K562 (cell line): ENCODE measurements at regions not wholly inside any gene's neighbourhood (a gene's known extent, or its start where the extent isn't known, plus 50 kb on each side); places are given as distances from the start of the nearest gene placed in this dataset.

Experiments used
- ATAC-seq: fragments of 200-7000 bp; cut with Tn5 transposase; 3 replicates; pipeline ENCODE4 v1.9.1; 2020; ENCODE audit warnings: moderate library complexity
- BruUV-seq: library from RNA; stranded (reverse); fragments of 400-500 nt; replicated peaks from 2 replicates; lab custom pipeline; 2021; lab: Mats Ljungman, UMichigan
- CTCF ChIA-PET: fragments of 300-600 bp; formaldehyde crosslinking; extraction: SDS; loops from one replicate; lab custom pipeline; 2021; ENCODE audit warnings: low intra/inter-chr PET ratio; lab: Yijun Ruan, JAX
- POLR2A ChIA-PET: fragments of 300-600, 350-650 bp; sonication (Branson Sonifier 250); formaldehyde crosslinking; extraction: SDS; loops from one replicate; lab custom pipeline; 2021; ENCODE audit warnings: antibody characterized with exemption, inconsistent platforms; lab: Yijun Ruan, JAX
- DNase-seq, 4 experiments: peaks; one replicate each; pipeline versions ENCODE4 v3.0.0 to v3.0.0-alpha.2; 2011 to 2018; ENCODE audit warnings: low spot score in 3 of 4, mixed read lengths in 3 of 4; ENCODE audit errors: extremely low read depth in 1 of 4
- FAIRE-seq: peaks from 2 replicates; lab custom pipeline; 2011; peaks lifted over from hg19 to GRCh38; lab: Jason Lieb, UNC
- H2AFZ ChIP-seq: 2 replicates; pipeline ENCODE4 v1.6.0; 2011; ENCODE audit warnings: low read depth, low read length, control low read depth, inconsistent platforms
- H3K27ac ChIP-seq: fragments of 200-600 bp; 3 replicates; pipeline ENCODE4 v1.8.0; 2011; ENCODE audit warnings: low read depth, mild to moderate bottlenecking, control low read depth, inconsistent platforms, low read length, moderate library complexity, mixed read lengths; ENCODE audit errors: extremely low read depth
- H3K27me3 ChIP-seq, 2 experiments: fragments of 300-600 bp in 1 of 2; 2 replicates in 1 of 2; 3 replicates in 1 of 2; pipeline versions ENCODE4 v1.6.0 to v1.8.0; 2011; ENCODE audit warnings: inconsistent platforms in 2 of 2, low read length in 2 of 2, mild to moderate bottlenecking in 1 of 2, mixed read lengths in 1 of 2, moderate library complexity in 1 of 2; ENCODE audit not compliant: control insufficient read depth in 2 of 2, insufficient read depth in 2 of 2
- H3K36me3 ChIP-seq: fragments of 300-600 bp; 3 replicates; pipeline ENCODE4 v1.8.0; 2011; ENCODE audit warnings: mild to moderate bottlenecking, low read length, inconsistent platforms; ENCODE audit not compliant: control insufficient read depth, insufficient read depth
- H3K4me1 ChIP-seq, 2 experiments: fragments of 200-600 bp in 1 of 2; replicated peaks in 1 of 2; 2 replicates in 1 of 2; 3 replicates in 1 of 2; pipeline versions ENCODE4 v1.5.1 to v1.8.0; 2011; ENCODE audit warnings: inconsistent platforms in 2 of 2, low read length in 2 of 2, mild to moderate bottlenecking in 1 of 2, mixed read lengths in 1 of 2, moderate library complexity in 1 of 2; ENCODE audit not compliant: control insufficient read depth in 2 of 2, insufficient read depth in 2 of 2
- H3K4me2 ChIP-seq: 2 replicates; pipeline ENCODE4 v1.6.1; 2011; ENCODE audit warnings: low read length, control low read depth, inconsistent platforms, mixed read lengths; ENCODE audit not compliant: insufficient read depth
- H3K4me3 ChIP-seq: fragments of 200-600 bp; sonication (generic), shearing (Covaris generic); 2 replicates; pipeline ENCODE4 v1.5.1; 2016; ENCODE audit warnings: control low read depth, inconsistent platforms
- H3K79me2 ChIP-seq: fragments of 200-600 bp; 3 replicates; pipeline ENCODE4 v1.8.0; 2011; ENCODE audit warnings: low read length, inconsistent platforms; ENCODE audit not compliant: control insufficient read depth, insufficient read depth
- H3K9ac ChIP-seq, 2 experiments: 2 replicates each; pipeline versions ENCODE4 v1.6.0 to v1.6.1; 2011; ENCODE audit warnings: low read depth in 2 of 2, low read length in 2 of 2, control low read depth in 1 of 2, inconsistent platforms in 1 of 2, mild to moderate bottlenecking in 1 of 2, mixed read lengths in 1 of 2; ENCODE audit not compliant: insufficient read depth in 1 of 2
- H3K9me1 ChIP-seq: one replicate; pipeline ENCODE4 v1.6.0; 2011; ENCODE audit warnings: inconsistent platforms, mild to moderate bottlenecking, low read length, moderate library complexity; ENCODE audit not compliant: control insufficient read depth, insufficient read depth
- H3K9me3 ChIP-seq: replicated peaks from 2 replicates; pipeline ENCODE4 v1.5.1; 2011; ENCODE audit warnings: low read depth, low read length, inconsistent platforms; ENCODE audit not compliant: control insufficient read depth, insufficient read depth
- H4K20me1 ChIP-seq: replicated peaks from 2 replicates; pipeline ENCODE4 v1.6.1; 2011; ENCODE audit warnings: low read length, inconsistent platforms, mixed read lengths; ENCODE audit not compliant: control insufficient read depth, insufficient read depth
- CXXC5 ChIP-seq: fragments of 250-450 bp; sonication (Bioruptor Pico); IDR thresholded peaks from 2 replicates; pipeline ENCODE4 v1.8.0; 2022; ENCODE audit warnings: inconsistent platforms, mild to moderate bottlenecking, moderate library complexity
- ELF2 ChIP-seq: fragments of 250-450 bp; sonication (Bioruptor Pico); IDR thresholded peaks from 2 replicates; pipeline ENCODE4 v1.5.0; 2021; ENCODE audit warnings: mild to moderate bottlenecking
- GTF2E2 ChIP-seq: fragments of 200-800 bp; sonication (Bioruptor generic); IDR thresholded peaks from 2 replicates; pipeline ENCODE4 v1.6.1; 2016; ENCODE audit warnings: missing genetic modification characterization, missing compliant biosample characterization
- KDM5B ChIP-seq: fragments of 200-600 bp; sonication (generic); IDR thresholded peaks from 2 replicates; pipeline ENCODE4 v1.6.1; 2012; ENCODE audit warnings: low read depth, mild to moderate bottlenecking, moderate library complexity, low read length, control low read depth, inconsistent platforms; ENCODE audit not compliant: insufficient replicate concordance
- MAZ ChIP-seq, 2 experiments: fragments of 450-650 bp in 1 of 2; sonication (generic) in 1 of 2; formaldehyde crosslinking; IDR thresholded peaks in 1 of 2; conservative IDR thresholded peaks in 1 of 2; 2 replicates each; pipeline versions ENCODE4 v1.4.0 to v1.5.0; 2020; ENCODE audit warnings: mild to moderate bottlenecking in 1 of 2, missing genetic modification reagents in 1 of 2
- MEF2A ChIP-seq: IDR thresholded peaks from 2 replicates; pipeline ENCODE4 v1.6.1; 2011; ENCODE audit warnings: low read depth, mild to moderate bottlenecking, low read length, moderate library complexity; ENCODE audit not compliant: control insufficient read depth
- ZNF134 ChIP-seq: fragments of 250-450 bp; sonication (Bioruptor Pico); conservative IDR thresholded peaks from 2 replicates; pipeline ENCODE4 v1.4.0; 2020
- ZNF24 ChIP-seq: fragments of 450-650 bp; IDR thresholded peaks from 2 replicates; pipeline ENCODE4 v1.6.1; 2016
- WGBS: fragments of 100-300 bp; shearing (Covaris generic); methylation state at CpG from one replicate; pipeline ENCODE4 v1.1.6; 2016; ENCODE audit warnings: low coverage, mixed read lengths; ENCODE audit not compliant: insufficient coverage; ENCODE audit errors: missing lambda C conversion rate; 5-methylcytosine and 5-hydroxymethylcytosine counted together
- in situ Hi-C: fragments of 300-500 bp; cut with MboI; formaldehyde crosslinking; loops from 4 replicates; pipeline ENCODE4 v1.15.0; 2018; ENCODE audit warnings: inconsistent platforms, mixed read lengths
- intact Hi-C: fragments of 100-400 bp; cut with micrococcal nuclease; formaldehyde crosslinking; loops from 2 replicates; pipeline ENCODE4 v1.14.2; 2022
- TF ChIP-seq, protein P1 (sequence below): fragments of 250-450 bp; sonication (Bioruptor Pico); IDR thresholded peaks from 2 replicates; pipeline ENCODE4 v1.9.0; 2021; ENCODE audit warnings: mild to moderate bottlenecking
- TF ChIP-seq, protein P2 (sequence below): fragments of 250-450 bp; sonication (Bioruptor Pico); IDR thresholded peaks from 2 replicates; pipeline ENCODE4 v1.8.0; 2021; ENCODE audit warnings: borderline replicate concordance, mild to moderate bottlenecking, moderate library complexity; ENCODE audit not compliant: poor library complexity, severe bottlenecking
- TF ChIP-seq, protein P3 (sequence below): fragments of 200-600 bp; sonication (generic); IDR thresholded peaks from one replicate; pipeline ENCODE4 v1.6.1; 2012; ENCODE audit warnings: mild to moderate bottlenecking, low read depth, low read length, inconsistent platforms

GRCh38 chr3:177452831-177453450 is 255.7 kb upstream of the TBL1XR1 start:
- in situ Hi-C loops (no loop called here), intact Hi-C loops (no loop called here)
- Histone ChIP-seq H3K27ac (no peak overlapping the region), H2AFZ (no peak overlapping the region), H3K27me3 (no peaks in the 10 kb centered on the region), H3K9me3 (no peaks in the 10 kb centered on the region; the same call in 1 of the 2 replicates), H3K4me3 (no peak overlapping the region), H3K4me1 (no peaks in the 10 kb centered on the region), H4K20me1 (no peaks in the 10 kb centered on the region), H3K4me2 (no peak overlapping the region), H3K9me1 (no peaks in the 10 kb centered on the region), H3K9ac (no peak overlapping the region), H3K79me2 (no peaks in the 10 kb centered on the region), H3K36me3 (no peaks in the 10 kb centered on the region)
- CTCF ChIA-PET = no interaction called here
- 30% methylated on average over 6 of the region's 6 CpGs for WGBS
- POLR2A ChIA-PET = no interaction called here
- ATAC-seq = no peak
- FAIRE-seq = no peak
- no peak for DNase-seq
- no TSS peak for BruUV-seq
- TF ChIP-seq, protein P1, sequence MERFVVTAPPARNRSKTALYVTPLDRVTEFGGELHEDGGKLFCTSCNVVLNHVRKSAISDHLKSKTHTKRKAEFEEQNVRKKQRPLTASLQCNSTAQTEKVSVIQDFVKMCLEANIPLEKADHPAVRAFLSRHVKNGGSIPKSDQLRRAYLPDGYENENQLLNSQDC (CRISPR knock-in tag) = no peak
- TF ChIP-seq KDM5B = no peak
- TF ChIP-seq ELF2 = no peak
- TF ChIP-seq, protein P2, sequence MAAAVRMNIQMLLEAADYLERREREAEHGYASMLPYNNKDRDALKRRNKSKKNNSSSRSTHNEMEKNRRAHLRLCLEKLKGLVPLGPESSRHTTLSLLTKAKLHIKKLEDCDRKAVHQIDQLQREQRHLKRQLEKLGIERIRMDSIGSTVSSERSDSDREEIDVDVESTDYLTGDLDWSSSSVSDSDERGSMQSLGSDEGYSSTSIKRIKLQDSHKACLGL (CRISPR knock-in tag) = no peak
- TF ChIP-seq MEF2A = no peak
- no peak for TF ChIP-seq ZNF134
- TF ChIP-seq GTF2E2 (tag) = no peak
- no peak for TF ChIP-seq CXXC5 (CRISPR knock-in tag)
- no peak for TF ChIP-seq MAZ (CRISPR knock-in tag; conservative IDR thresholded peaks at IDR 0.05 in 1 of 2, IDR thresholded peaks at IDR 0.05 in 1 of 2)
- TF ChIP-seq, protein P3, sequence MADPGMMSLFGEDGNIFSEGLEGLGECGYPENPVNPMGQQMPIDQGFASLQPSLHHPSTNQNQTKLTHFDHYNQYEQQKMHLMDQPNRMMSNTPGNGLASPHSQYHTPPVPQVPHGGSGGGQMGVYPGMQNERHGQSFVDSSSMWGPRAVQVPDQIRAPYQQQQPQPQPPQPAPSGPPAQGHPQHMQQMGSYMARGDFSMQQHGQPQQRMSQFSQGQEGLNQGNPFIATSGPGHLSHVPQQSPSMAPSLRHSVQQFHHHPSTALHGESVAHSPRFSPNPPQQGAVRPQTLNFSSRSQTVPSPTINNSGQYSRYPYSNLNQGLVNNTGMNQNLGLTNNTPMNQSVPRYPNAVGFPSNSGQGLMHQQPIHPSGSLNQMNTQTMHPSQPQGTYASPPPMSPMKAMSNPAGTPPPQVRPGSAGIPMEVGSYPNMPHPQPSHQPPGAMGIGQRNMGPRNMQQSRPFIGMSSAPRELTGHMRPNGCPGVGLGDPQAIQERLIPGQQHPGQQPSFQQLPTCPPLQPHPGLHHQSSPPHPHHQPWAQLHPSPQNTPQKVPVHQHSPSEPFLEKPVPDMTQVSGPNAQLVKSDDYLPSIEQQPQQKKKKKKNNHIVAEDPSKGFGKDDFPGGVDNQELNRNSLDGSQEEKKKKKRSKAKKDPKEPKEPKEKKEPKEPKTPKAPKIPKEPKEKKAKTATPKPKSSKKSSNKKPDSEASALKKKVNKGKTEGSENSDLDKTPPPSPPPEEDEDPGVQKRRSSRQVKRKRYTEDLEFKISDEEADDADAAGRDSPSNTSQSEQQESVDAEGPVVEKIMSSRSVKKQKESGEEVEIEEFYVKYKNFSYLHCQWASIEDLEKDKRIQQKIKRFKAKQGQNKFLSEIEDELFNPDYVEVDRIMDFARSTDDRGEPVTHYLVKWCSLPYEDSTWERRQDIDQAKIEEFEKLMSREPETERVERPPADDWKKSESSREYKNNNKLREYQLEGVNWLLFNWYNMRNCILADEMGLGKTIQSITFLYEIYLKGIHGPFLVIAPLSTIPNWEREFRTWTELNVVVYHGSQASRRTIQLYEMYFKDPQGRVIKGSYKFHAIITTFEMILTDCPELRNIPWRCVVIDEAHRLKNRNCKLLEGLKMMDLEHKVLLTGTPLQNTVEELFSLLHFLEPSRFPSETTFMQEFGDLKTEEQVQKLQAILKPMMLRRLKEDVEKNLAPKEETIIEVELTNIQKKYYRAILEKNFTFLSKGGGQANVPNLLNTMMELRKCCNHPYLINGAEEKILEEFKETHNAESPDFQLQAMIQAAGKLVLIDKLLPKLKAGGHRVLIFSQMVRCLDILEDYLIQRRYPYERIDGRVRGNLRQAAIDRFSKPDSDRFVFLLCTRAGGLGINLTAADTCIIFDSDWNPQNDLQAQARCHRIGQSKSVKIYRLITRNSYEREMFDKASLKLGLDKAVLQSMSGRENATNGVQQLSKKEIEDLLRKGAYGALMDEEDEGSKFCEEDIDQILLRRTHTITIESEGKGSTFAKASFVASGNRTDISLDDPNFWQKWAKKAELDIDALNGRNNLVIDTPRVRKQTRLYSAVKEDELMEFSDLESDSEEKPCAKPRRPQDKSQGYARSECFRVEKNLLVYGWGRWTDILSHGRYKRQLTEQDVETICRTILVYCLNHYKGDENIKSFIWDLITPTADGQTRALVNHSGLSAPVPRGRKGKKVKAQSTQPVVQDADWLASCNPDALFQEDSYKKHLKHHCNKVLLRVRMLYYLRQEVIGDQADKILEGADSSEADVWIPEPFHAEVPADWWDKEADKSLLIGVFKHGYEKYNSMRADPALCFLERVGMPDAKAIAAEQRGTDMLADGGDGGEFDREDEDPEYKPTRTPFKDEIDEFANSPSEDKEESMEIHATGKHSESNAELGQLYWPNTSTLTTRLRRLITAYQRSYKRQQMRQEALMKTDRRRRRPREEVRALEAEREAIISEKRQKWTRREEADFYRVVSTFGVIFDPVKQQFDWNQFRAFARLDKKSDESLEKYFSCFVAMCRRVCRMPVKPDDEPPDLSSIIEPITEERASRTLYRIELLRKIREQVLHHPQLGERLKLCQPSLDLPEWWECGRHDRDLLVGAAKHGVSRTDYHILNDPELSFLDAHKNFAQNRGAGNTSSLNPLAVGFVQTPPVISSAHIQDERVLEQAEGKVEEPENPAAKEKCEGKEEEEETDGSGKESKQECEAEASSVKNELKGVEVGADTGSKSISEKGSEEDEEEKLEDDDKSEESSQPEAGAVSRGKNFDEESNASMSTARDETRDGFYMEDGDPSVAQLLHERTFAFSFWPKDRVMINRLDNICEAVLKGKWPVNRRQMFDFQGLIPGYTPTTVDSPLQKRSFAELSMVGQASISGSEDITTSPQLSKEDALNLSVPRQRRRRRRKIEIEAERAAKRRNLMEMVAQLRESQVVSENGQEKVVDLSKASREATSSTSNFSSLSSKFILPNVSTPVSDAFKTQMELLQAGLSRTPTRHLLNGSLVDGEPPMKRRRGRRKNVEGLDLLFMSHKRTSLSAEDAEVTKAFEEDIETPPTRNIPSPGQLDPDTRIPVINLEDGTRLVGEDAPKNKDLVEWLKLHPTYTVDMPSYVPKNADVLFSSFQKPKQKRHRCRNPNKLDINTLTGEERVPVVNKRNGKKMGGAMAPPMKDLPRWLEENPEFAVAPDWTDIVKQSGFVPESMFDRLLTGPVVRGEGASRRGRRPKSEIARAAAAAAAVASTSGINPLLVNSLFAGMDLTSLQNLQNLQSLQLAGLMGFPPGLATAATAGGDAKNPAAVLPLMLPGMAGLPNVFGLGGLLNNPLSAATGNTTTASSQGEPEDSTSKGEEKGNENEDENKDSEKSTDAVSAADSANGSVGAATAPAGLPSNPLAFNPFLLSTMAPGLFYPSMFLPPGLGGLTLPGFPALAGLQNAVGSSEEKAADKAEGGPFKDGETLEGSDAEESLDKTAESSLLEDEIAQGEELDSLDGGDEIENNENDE = no peak
- TF ChIP-seq ZNF24 = no peak
